SW480 (cell line): ENCODE measurements at regions not wholly inside any gene's neighbourhood (a gene's known extent, or its start where the extent isn't known, plus 50 kb on each side); places are given as distances from the start of the nearest gene placed in this dataset.
"Not testable (repeated sequence)": the region's sequence is repeated elsewhere in the genome, so short reads cannot be mapped to it uniquely, and the experiment has no call there.

Source experiments
- DNase-seq: peaks from one replicate; pipeline ENCODE4 v3.0.0-alpha.2; 2016; ENCODE audit warnings: low spot score

- DNase-seq: no peak
Observed at GRCh38 chr5:108530706-108531105, 148.8 kb upstream of the FBXL17 start.

GRCh38 chr5:108529381-108529780, 147.5 kb upstream of the FBXL17 start:
- DNase-seq: no peak

GRCh38 chr5:108528655-108529054, 146.8 kb upstream of the FBXL17 start:
- no peak for DNase-seq

GRCh38 chr5:108524564-108524963, 142.7 kb upstream of the FBXL17 start:
- DNase-seq: no peak

GRCh38 chr5:108523360-108523759, 141.5 kb upstream of the FBXL17 start:
- no peak for DNase-seq

- DNase-seq: peak; percentile 77
Observed at GRCh38 chr5:108521841-108522506, 140.1 kb upstream of the FBXL17 start.

GRCh38 chr5:108521011-108521700, 139.3 kb upstream of the FBXL17 start:
- DNase-seq: no peak

- no peak for DNase-seq
Observed at GRCh38 chr5:108516785-108517184, 134.9 kb upstream of the FBXL17 start.

GRCh38 chr5:108515517-108516105, 133.7 kb upstream of the FBXL17 start:
- DNase-seq: no peak

GRCh38 chr5:108508979-108509378, 127.1 kb upstream of the FBXL17 start:
- no peak for DNase-seq

- no peak for DNase-seq
Observed at GRCh38 chr5:108507631-108508030, 125.7 kb upstream of the FBXL17 start.

GRCh38 chr5:108505608-108506007, 123.7 kb upstream of the FBXL17 start:
- no peak for DNase-seq

- no peak for DNase-seq
Observed at GRCh38 chr5:108504974-108505373, 123.1 kb upstream of the FBXL17 start.

GRCh38 chr5:108503986-108504385, 122.1 kb upstream of the FBXL17 start:
- DNase-seq: no peak

- DNase-seq: not testable (repeated sequence)
Observed at GRCh38 chr5:108495615-108496014, 113.7 kb upstream of the FBXL17 start.

GRCh38 chr5:108487951-108488350, 106.1 kb upstream of the FBXL17 start:
- DNase-seq: no peak

GRCh38 chr5:108484035-108484434, 102.1 kb upstream of the FBXL17 start:
- DNase-seq: no peak

GRCh38 chr5:108481355-108481931, 99.5 kb upstream of the FBXL17 start:
- DNase-seq: peak; percentile 64

- no peak for DNase-seq
Observed at GRCh38 chr5:108472237-108472636, 90.3 kb upstream of the FBXL17 start.

GRCh38 chr5:108467563-108467962, 85.7 kb upstream of the FBXL17 start:
- no peak for DNase-seq

- DNase-seq: no peak
Observed at GRCh38 chr5:108461628-108462367, 79.9 kb upstream of the FBXL17 start.

- DNase-seq: no peak
Observed at GRCh38 chr5:108459769-108460168, 77.9 kb upstream of the FBXL17 start.
